H1 (cell line): ENCODE measurements at regions not wholly inside any gene's neighbourhood (a gene's known extent, or its start where the extent isn't known, plus 50 kb on each side); places are given as distances from the start of the nearest gene placed in this dataset.

Experiments
- CTCF ChIA-PET: fragments of 300-600 bp; sonication (Branson Sonifier 250); formaldehyde crosslinking; loops from one replicate; lab custom pipeline; 2021; ENCODE audit not compliant: partially characterized antibody; lab: Charles Lee
- POLR2A ChIA-PET: fragments of 300-600 bp; sonication (Branson Sonifier 250); formaldehyde crosslinking; loops from one replicate; lab custom pipeline; 2021; ENCODE audit warnings: inconsistent platforms; ENCODE audit not compliant: partially characterized antibody; lab: Charles Lee
- DNase-seq, 2 experiments: peaks; one replicate each; pipeline versions ENCODE4 v3.0.0 to v3.0.0-alpha.2; 2010 to 2022; ENCODE audit warnings: low spot score in 2 of 2, low read depth in 1 of 2, mixed read lengths in 1 of 2
- FAIRE-seq: peaks from 2 replicates; lab custom pipeline; 2011; peaks lifted over from hg19 to GRCh38; lab: Jason Lieb, UNC
- H2AFZ ChIP-seq: 2 replicates; pipeline ENCODE4 v1.8.1; 2012; ENCODE audit warnings: low read length, inconsistent platforms
- H2AK5ac ChIP-seq: 2 replicates; pipeline ENCODE4 v1.6.1; 2013; ENCODE audit warnings: low read depth, low read length
- H2BK120ac ChIP-seq: replicated peaks from 2 replicates; pipeline ENCODE3; 2013; ENCODE audit warnings: low read depth, low read length, inconsistent platforms
- H2BK12ac ChIP-seq: 2 replicates; pipeline ENCODE4 v1.6.1; 2013; ENCODE audit warnings: low read depth, low read length
- H2BK15ac ChIP-seq: 2 replicates; pipeline ENCODE4 v1.6.1; 2013; ENCODE audit warnings: low read length
- H2BK20ac ChIP-seq: 2 replicates; pipeline ENCODE4 v1.6.1; 2013; ENCODE audit warnings: low read length
- H2BK5ac ChIP-seq: 2 replicates; pipeline ENCODE4 v1.6.1; 2013; ENCODE audit warnings: low read depth, low read length
- H3K14ac ChIP-seq: 2 replicates; pipeline ENCODE4 v1.6.1; 2013; ENCODE audit warnings: inconsistent platforms; ENCODE audit not compliant: insufficient read length
- H3K18ac ChIP-seq: 2 replicates; pipeline ENCODE4 v1.6.1; 2013; ENCODE audit warnings: low read length; ENCODE audit errors: extremely low read depth
- H3K23ac ChIP-seq: 2 replicates; pipeline ENCODE4 v1.6.1; 2013; ENCODE audit warnings: inconsistent platforms; ENCODE audit not compliant: insufficient read length
- H3K23me2 ChIP-seq: 2 replicates; pipeline ENCODE4 v1.6.1; 2013; ENCODE audit warnings: low read depth, low read length
- H3K27ac ChIP-seq: 2 replicates; pipeline ENCODE4 v1.6.1; 2011; ENCODE audit warnings: low read depth, low read length, inconsistent platforms
- H3K27me3 ChIP-seq, 4 experiments: replicated peaks in 1 of 4; 1 replicate in 1 of 4; 2 replicates in 3 of 4; pipeline versions ENCODE4 v1.6.1 to v1.8.1; 2011 to 2013; ENCODE audit warnings: low read length in 3 of 4, mild to moderate bottlenecking in 3 of 4, inconsistent platforms in 2 of 4, mixed read lengths in 2 of 4, moderate library complexity in 1 of 4; ENCODE audit not compliant: control insufficient read depth in 3 of 4, insufficient read depth in 3 of 4; ENCODE audit errors: extremely low read depth in 1 of 4
- H3K36me3 ChIP-seq, 4 experiments: 2 replicates each; pipeline versions ENCODE4 v1.6.1 to v1.8.1; 2011 to 2013; ENCODE audit warnings: mild to moderate bottlenecking in 4 of 4, low read length in 3 of 4, moderate library complexity in 2 of 4, control low read depth in 1 of 4, inconsistent platforms in 1 of 4; ENCODE audit not compliant: insufficient read depth in 4 of 4, control insufficient read depth in 2 of 4
- H3K4ac ChIP-seq: replicated peaks from 2 replicates; pipeline ENCODE3; 2013; ENCODE audit warnings: low read length, low read depth, mixed read lengths, inconsistent platforms; ENCODE audit not compliant: insufficient read length
- H3K4me1 ChIP-seq, 4 experiments: replicated peaks in 1 of 4; 1 replicate in 1 of 4; 2 replicates in 3 of 4; pipeline versions ENCODE4 v1.6.1 to v1.8.1; 2011 to 2013; ENCODE audit warnings: low read length in 3 of 4, inconsistent platforms in 2 of 4, mixed read lengths in 1 of 4; ENCODE audit not compliant: insufficient read depth in 4 of 4, control insufficient read depth in 3 of 4
- H3K4me2 ChIP-seq, 2 experiments: 2 replicates each; pipeline versions ENCODE4 v1.6.1 to v1.8.1; 2011 to 2013; ENCODE audit warnings: low read depth in 2 of 2, low read length in 2 of 2, control low read depth in 1 of 2, inconsistent platforms in 1 of 2, mild to moderate bottlenecking in 1 of 2; ENCODE audit not compliant: insufficient read depth in 1 of 2
- H3K4me3 ChIP-seq, 4 experiments: fragments of 200-600, 300-600 bp in 1 of 4; sonication (generic), shearing (Covaris generic), sonication (Bioruptor Twin) in 1 of 4; 2 replicates each; pipeline versions ENCODE4 v1.5.1 to v1.8.1; 2011 to 2016; ENCODE audit warnings: low read length in 4 of 4, low read depth in 3 of 4, control low read depth in 2 of 4, inconsistent platforms in 2 of 4, mild to moderate bottlenecking in 2 of 4, mixed read lengths in 1 of 4, moderate library complexity in 1 of 4; ENCODE audit not compliant: insufficient read depth in 2 of 4; ENCODE audit errors: extremely low read depth in 1 of 4
- H3K56ac ChIP-seq: replicated peaks from 2 replicates; pipeline ENCODE3; 2013; ENCODE audit warnings: low read depth, mild to moderate bottlenecking, mixed read lengths, low read length, inconsistent platforms; ENCODE audit not compliant: insufficient read length
- H3K79me1 ChIP-seq: 2 replicates; pipeline ENCODE4 v1.6.1; 2013; ENCODE audit warnings: low read depth, low read length, control low read depth
- H3K79me2 ChIP-seq, 2 experiments: 2 replicates each; pipeline versions ENCODE4 v1.6.1 to v1.8.1; 2012 to 2013; ENCODE audit warnings: low read length in 2 of 2, mild to moderate bottlenecking in 2 of 2, inconsistent platforms in 1 of 2; ENCODE audit not compliant: insufficient read depth in 2 of 2, control insufficient read depth in 1 of 2
- H3K9ac ChIP-seq, 4 experiments: replicated peaks in 1 of 4; 1 replicate in 1 of 4; 2 replicates in 3 of 4; pipeline versions ENCODE4 v1.6.1 to v1.8.1; 2011 to 2013; ENCODE audit warnings: low read depth in 3 of 4, low read length in 3 of 4, control low read depth in 2 of 4, mild to moderate bottlenecking in 2 of 4, moderate library complexity in 2 of 4, inconsistent platforms in 1 of 4; ENCODE audit errors: extremely low read depth in 1 of 4
- H3K9me3 ChIP-seq, 2 experiments: 2 replicates each; pipeline versions ENCODE4 v1.6.1 to v1.8.1; 2012 to 2013; ENCODE audit warnings: mild to moderate bottlenecking in 2 of 2, moderate library complexity in 2 of 2, control low read depth in 1 of 2, inconsistent platforms in 1 of 2, low read depth in 1 of 2, low read length in 1 of 2, mixed read lengths in 1 of 2; ENCODE audit not compliant: insufficient read depth in 2 of 2
- H4K20me1 ChIP-seq, 2 experiments: replicated peaks in 1 of 2; 2 replicates each; pipeline versions ENCODE3 to v1.8.1; 2011 to 2013; ENCODE audit warnings: inconsistent platforms in 2 of 2, low read length in 2 of 2, mild to moderate bottlenecking in 1 of 2; ENCODE audit not compliant: insufficient read depth in 2 of 2, control insufficient read depth in 1 of 2
- H4K5ac ChIP-seq: 2 replicates; pipeline ENCODE4 v1.6.1; 2013; ENCODE audit warnings: low read length, low read depth, mixed read lengths, inconsistent platforms; ENCODE audit not compliant: insufficient read length
- H4K8ac ChIP-seq: 2 replicates; pipeline ENCODE4 v1.8.0; 2013; ENCODE audit warnings: mild to moderate bottlenecking, moderate library complexity, low read length, inconsistent platforms; ENCODE audit not compliant: insufficient read depth; ENCODE audit errors: extremely low read depth
- H4K91ac ChIP-seq: replicated peaks from 2 replicates; pipeline ENCODE3; 2013; ENCODE audit warnings: low read length, mixed read lengths, inconsistent platforms; ENCODE audit not compliant: insufficient read length
- ATF3 ChIP-seq: IDR thresholded peaks from 2 replicates; pipeline ENCODE4 v1.6.1; 2011; ENCODE audit warnings: low read depth, mild to moderate bottlenecking, low read length; ENCODE audit not compliant: insufficient read depth
- RFX5 ChIP-seq: IDR thresholded peaks from 2 replicates; pipeline ENCODE4 v1.6.1; 2011; ENCODE audit warnings: low read depth, low read length, improper control_type of control experiment, borderline replicate concordance
- YY1 ChIP-seq: IDR thresholded peaks from 2 replicates; pipeline ENCODE4 v1.6.1; 2011; ENCODE audit warnings: low read depth, mild to moderate bottlenecking, low read length
- WGBS, 2 experiments: shearing (Covaris generic) in 1 of 2; methylation state at CpG; one replicate each; pipeline versions ENCODE4 v1.1.6 to v1.1.7; 2013 to 2015; ENCODE audit warnings: low lambda C conversion rate in 2 of 2, mixed read lengths in 2 of 2, inconsistent platforms in 1 of 2, low coverage in 1 of 2, missing lambda C conversion rate in 1 of 2; ENCODE audit not compliant: insufficient replicate concordance in 2 of 2, insufficient coverage in 1 of 2, insufficient read length in 1 of 2; ENCODE audit errors: extremely low coverage in 1 of 2, missing lambda C conversion rate in 1 of 2; 5-methylcytosine and 5-hydroxymethylcytosine counted together

GRCh38 chr4:137378821-137379220 is 153.5 kb downstream of the PCDH18 start:
- Histone ChIP-seq H3K56ac (no peak overlapping the region), H3K9ac (no peak overlapping the region), H3K36me3 (no peaks in the 10 kb centered on the region), H2BK5ac (no peak overlapping the region), H3K79me2 (no peaks in the 10 kb centered on the region), H3K4me3 (no peak overlapping the region), H2BK20ac (no peak overlapping the region), H4K20me1 (no peaks in the 10 kb centered on the region), H3K4ac (no peak overlapping the region), H3K9me3 (no peaks in the 10 kb centered on the region), H2BK12ac (no peak overlapping the region), H3K27me3 (no peaks in the 10 kb centered on the region), H3K14ac (no peak overlapping the region), H3K27ac (no peak overlapping the region), H4K8ac (no peak overlapping the region), H3K23ac (no peak overlapping the region), H3K4me1 (no peaks in the 10 kb centered on the region), H3K23me2 (no peaks in the 10 kb centered on the region), H2AFZ (no peak overlapping the region), H2BK120ac (no peak overlapping the region), H3K4me2 (no peak overlapping the region), H3K18ac (no peak overlapping the region), H4K5ac (no peak overlapping the region), H2AK5ac (no peak overlapping the region), H2BK15ac (no peak overlapping the region), H4K91ac (no peak overlapping the region), H3K79me1 (no peaks in the 10 kb centered on the region)
- POLR2A ChIA-PET: no interaction called here
- DNase-seq (no peak), FAIRE-seq (no peak)
- TF ChIP-seq YY1: no peak
- TF ChIP-seq ATF3: no peak
- TF ChIP-seq RFX5: no peak
- WGBS, 2 experiments: 82% methylated on average over 1 of the region's 1 CpG; no CpG with 5 or more reads in 1 of the 2 experiments
- CTCF ChIA-PET: no interaction called here
